HT-29 (cell line): ENCODE measurements at regions not wholly inside any gene's neighbourhood (a gene's known extent, or its start where the extent isn't known, plus 50 kb on each side); places are given as distances from the start of the nearest gene placed in this dataset.
A peak's percentile ranks its signal among the peaks of the same experiment; 100 is the strongest.

ENCODE experiments used
- DNase-seq: peaks from one replicate; pipeline ENCODE4 v3.0.0-alpha.2; 2015; ENCODE audit warnings: low spot score

GRCh38 chr20:60749804-60750602 lies 502.1 kb upstream of the CDH4 start:
- DNase-seq = peak; percentile 35

- no peak for DNase-seq
Observed at GRCh38 chr20:60750909-60751308, 501.2 kb upstream of the CDH4 start.

GRCh38 chr20:60751826-60752225 lies 500.2 kb upstream of the CDH4 start:
- DNase-seq = no peak

DNA sequence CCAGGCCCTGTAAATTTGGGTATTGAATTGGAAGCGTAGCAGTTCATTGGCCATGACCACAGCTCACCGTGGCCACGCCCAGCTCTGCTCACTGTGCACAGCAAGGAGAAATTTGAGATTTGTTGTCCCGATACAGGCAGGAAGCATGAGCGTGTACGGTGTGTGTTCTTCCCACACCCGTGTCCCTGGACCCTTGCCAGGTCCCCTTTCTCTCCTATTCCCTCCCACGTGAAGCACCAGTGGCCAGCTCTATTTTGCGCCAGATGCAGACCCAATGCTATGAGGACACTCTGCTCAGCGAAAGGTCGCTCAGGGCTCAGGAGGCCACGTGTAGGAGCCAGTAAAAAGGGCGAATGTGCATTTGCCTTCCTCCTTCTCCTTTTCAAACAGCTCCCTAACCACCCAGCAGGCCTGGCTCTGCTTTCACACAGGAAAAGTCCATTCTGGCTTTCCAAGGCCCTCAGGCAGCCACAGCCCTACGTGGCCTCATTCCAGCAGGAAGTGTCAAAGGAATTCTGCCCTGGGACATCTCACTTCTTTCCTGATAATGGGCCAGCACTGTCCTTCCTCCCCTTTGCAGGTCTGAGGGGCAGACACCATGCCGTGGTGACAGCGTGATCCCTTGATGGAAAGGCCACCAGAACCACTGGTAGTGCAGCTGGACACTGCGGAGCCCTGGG lies 499.2 kb upstream of the CDH4 start:
- no peak for DNase-seq

GRCh38 chr20:60754856-60755255 lies 497.2 kb upstream of the CDH4 start:
- no peak for DNase-seq

DNA sequence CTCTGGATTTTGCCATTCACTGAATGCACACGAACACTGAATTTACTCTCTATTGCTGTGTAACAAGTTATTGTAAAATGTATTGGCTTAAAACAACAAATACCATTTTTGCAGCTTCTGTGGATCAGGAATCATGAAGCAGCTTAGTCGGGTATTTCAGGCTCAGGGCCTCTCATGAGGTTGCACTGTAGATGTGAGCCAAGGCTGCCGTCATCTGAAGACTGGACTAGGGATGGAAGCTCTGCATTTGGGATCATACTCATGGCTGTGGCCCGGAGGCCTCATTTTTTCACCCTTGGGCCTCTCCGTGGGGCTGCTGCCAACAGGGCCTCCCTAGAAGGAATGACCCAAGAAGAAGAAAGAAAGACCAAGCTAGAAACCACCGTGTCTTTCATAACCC lies 492.4 kb upstream of the CDH4 start:
- no peak for DNase-seq

DNA sequence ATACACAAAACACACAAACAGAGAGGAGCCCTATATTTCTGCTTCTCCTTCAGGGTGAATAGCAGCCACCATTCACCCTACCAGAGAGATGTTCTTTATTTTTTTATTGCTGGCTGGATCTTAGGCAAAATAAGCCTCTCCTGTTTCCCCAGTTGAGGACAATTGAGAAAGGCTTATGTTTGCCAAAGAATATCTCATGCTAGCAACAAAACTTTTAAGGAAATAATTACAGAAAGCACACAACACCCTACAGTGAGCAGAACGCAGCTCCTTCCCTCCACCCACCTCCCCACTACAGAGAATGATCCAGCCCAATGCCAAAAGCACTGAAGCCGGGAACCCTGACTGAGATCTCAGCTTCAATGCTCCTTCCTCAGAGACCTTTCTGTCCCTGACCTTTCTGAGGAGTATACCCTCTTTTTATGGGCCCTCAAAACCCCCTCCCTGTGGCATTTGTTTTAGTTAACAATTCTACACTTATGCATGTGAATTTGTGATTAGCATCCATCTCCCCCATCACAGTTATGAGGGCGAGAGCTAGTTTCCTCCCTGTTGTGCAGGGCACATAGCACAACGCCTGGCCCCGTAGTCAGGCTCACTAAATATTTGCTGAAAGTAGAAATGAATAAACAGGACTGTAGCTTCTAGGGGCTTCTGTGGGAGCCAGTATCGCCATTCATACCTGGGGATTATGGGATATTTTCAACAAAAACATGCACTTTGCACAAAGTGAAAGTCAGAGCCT lies 491.6 kb upstream of the CDH4 start:
- DNase-seq = no peak

DNA sequence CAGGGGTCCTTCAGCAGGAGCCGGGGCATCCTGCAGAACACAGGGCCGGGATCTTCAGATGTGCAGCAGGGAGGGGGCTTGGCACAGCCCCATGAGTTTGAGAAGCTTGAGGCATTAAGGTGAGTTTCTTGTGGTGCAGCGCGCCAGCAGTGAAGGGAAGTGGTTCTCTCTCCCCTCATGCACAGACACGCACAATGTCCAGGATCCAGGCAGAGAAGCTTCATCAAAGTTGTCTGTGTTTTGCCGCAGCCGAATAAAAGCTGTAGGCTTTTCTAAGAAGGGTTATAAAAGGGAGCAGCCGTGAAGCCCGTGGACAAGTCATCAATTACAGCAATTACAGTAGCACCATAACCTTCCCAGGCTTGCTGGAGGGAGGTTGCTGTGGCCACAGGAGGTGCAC lies 491.0 kb upstream of the CDH4 start:
- DNase-seq = no peak

GRCh38 chr20:60762386-60762785 lies 489.7 kb upstream of the CDH4 start:
- no peak for DNase-seq

- no peak for DNase-seq
Observed at GRCh38 chr20:60764328-60764727, 487.7 kb upstream of the CDH4 start.

- no peak for DNase-seq
Observed at GRCh38 chr20:60764771-60765170, 487.3 kb upstream of the CDH4 start.

DNA sequence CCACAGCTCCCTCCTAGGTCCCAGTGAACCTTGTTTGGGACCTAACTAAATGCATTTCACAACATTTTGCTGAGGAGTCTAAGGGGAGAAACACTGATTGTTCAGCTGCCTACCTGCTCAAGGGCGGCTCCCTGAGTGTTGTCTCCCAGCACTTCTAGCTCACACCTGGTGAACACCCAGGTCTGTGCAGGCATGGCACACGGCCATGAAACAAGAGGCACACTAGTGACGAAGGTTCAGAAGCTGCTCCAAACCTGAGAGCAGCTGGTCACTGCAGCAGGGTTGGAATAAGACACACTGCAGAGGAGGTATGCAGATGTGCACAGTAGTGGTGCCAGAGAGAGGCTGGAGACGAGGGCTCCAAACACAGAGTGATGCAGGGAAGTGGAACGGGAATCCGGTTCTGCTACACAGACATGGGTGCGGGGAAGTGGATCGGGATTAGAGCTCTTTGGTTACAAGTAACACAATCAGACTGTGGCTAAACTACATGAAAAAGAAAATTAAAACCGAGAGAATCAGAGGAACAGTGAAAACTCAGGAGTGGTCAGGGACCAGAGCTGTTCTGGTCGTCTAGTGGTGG lies 486.1 kb upstream of the CDH4 start:
- DNase-seq = no peak

DNA sequence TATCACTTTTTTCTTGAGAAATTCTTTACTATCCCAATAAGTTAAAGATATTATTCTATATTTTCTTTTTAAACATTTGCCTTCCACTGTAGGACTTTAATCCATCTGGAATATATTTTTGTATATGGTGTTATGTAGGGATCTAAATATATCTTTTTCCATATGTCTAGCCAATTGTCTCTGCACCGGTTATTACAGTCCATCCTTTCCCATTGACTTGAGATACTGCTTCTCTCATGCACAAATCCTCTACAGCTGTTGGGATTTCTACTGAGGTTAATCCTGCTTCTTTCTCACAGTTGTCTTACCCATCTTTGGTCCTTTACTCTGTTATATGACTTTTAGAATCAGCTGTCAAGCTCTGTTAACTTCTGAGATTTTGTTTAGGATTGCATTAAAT lies 483.8 kb upstream of the CDH4 start:
- no peak for DNase-seq

- DNase-seq = no peak
Observed at GRCh38 chr20:60780388-60781025, 471.6 kb upstream of the CDH4 start.

- no peak for DNase-seq
Observed at GRCh38 chr20:60782959-60783625, 469.0 kb upstream of the CDH4 start.

GRCh38 chr20:60785301-60785700 lies 466.8 kb upstream of the CDH4 start:
- no peak for DNase-seq

DNA sequence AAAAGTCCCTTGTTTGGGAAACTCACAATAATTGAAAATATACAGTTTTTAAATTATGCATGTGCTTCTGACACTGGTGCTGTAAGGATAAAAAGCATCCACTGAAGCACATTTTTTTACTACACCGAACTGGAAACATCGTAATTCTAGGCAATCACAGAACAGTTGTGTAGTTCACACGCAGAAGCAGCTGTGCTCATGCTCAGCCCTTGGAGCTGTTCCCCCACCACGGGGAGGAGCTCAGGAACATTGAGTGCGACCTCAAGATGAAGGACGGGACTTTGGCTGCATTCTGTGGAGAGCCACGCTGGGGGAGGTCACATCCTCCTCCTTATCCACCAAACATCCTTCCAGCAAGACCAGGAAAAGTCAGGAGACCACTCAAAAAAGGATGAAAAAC lies 466.3 kb upstream of the CDH4 start:
- DNase-seq = no peak

GRCh38 chr20:60786686-60787217 lies 465.3 kb upstream of the CDH4 start:
- no peak for DNase-seq

GRCh38 chr20:60787276-60787675 lies 464.8 kb upstream of the CDH4 start:
- DNase-seq = no peak

DNA sequence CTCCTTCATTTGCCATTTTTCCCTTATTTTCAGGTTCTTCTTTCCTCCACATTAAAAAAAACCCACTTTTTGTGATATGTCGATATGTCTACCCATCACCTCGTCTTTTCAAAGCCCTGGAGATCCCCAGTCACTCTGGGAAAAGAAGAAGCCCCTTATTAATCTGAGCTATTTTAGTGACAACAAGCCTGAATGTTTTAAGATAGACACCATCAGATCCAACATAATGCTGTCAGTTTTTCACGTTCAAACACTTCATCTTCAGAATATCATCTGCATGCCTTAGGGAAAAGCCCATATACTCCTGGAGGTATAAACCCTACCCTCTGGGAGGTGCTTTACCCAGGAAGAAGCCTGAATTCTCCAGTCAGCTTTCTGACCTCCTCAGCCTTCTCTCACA lies 464.0 kb upstream of the CDH4 start:
- no peak for DNase-seq

DNA sequence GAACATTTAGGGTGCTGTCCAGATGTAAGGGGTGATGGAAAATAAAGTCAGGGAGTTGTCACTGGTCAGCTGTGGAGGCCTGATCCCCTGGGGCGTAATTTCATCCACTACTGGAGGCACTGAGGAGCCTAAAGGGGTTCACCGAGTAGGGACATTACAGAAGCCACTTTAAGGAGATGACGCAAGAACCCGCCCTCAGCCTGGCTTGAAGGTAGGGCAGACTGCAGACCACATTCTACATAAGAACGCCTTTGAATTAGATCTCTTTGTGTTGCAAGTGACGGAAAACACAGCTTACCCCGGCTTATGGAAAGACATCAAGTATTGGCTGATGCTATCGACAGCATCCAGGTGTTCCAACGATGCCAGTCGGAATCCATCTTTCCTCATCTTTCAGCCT lies 462.7 kb upstream of the CDH4 start:
- no peak for DNase-seq
